Panc1 (cell line): ENCODE measurements at regions not wholly inside any gene's neighbourhood (a gene's known extent, or its start where the extent isn't known, plus 50 kb on each side); places are given as distances from the start of the nearest gene placed in this dataset.

Experiments
- ATAC-seq: fragments of 200-7000 bp; cut with Tn5 transposase; 2 replicates; pipeline ENCODE4 v1.9.1; 2020; ENCODE audit warnings: mild to moderate bottlenecking, moderate library complexity
- BruUV-seq: library from RNA; stranded (reverse); fragments of 400-500 nt; replicated peaks from 2 replicates; lab custom pipeline; 2021; lab: Mats Ljungman, UMichigan
- CTCF ChIA-PET: fragments of 300-600 bp; sonication (Branson Sonifier 250); formaldehyde crosslinking; loops from one replicate; lab custom pipeline; 2022; ENCODE audit warnings: antibody characterized with exemption; lab: Charles Lee
- POLR2A ChIA-PET: fragments of 300-600 bp; sonication (Branson Sonifier 250); formaldehyde crosslinking; loops from one replicate; lab custom pipeline; 2022; ENCODE audit warnings: antibody characterized with exemption; lab: Charles Lee
- DNase-seq: peaks from one replicate; pipeline ENCODE4 v3.0.0-alpha.2; 2010; ENCODE audit warnings: low read depth, low spot score
- H3K27ac ChIP-seq: 2 replicates; pipeline ENCODE4 v1.5.1; 2011; ENCODE audit warnings: mild to moderate bottlenecking, low read length, inconsistent platforms
- H3K27me3 ChIP-seq: fragments of 200-500 bp; sonication (Bioruptor generic); 2 replicates; pipeline ENCODE4 v1.6.0; 2014; ENCODE audit warnings: low read length, inconsistent platforms; ENCODE audit not compliant: control insufficient read depth, insufficient read depth
- H3K36me3 ChIP-seq: fragments of 200-500 bp; sonication (Bioruptor generic); 2 replicates; pipeline ENCODE4 v1.5.1; 2014; ENCODE audit warnings: inconsistent platforms, mild to moderate bottlenecking, low read length, moderate library complexity; ENCODE audit not compliant: control insufficient read depth, insufficient read depth
- H3K4me1 ChIP-seq: 2 replicates; pipeline ENCODE4 v1.5.1; 2011; ENCODE audit warnings: inconsistent platforms, mild to moderate bottlenecking, low read length, moderate library complexity; ENCODE audit not compliant: control insufficient read depth, insufficient read depth
- H3K4me3 ChIP-seq, 2 experiments: 2 replicates each; pipeline ENCODE4 v1.5.1; 2011 to 2012; ENCODE audit warnings: low read depth in 2 of 2, low read length in 2 of 2, mild to moderate bottlenecking in 2 of 2, inconsistent platforms in 1 of 2, moderate library complexity in 1 of 2
- H3K9me3 ChIP-seq: fragments of 200-500 bp; sonication (Bioruptor generic); 2 replicates; pipeline ENCODE4 v1.5.1; 2014; ENCODE audit warnings: low read depth, mild to moderate bottlenecking, inconsistent platforms, low read length, moderate library complexity; ENCODE audit not compliant: control insufficient read depth, insufficient read depth
- CTCF ChIP-seq: fragments of 450-650 bp; IDR thresholded peaks from 2 replicates; pipeline ENCODE4 v1.5.1; 2017; ENCODE audit warnings: mild to moderate bottlenecking
- POLR2AphosphoS5 ChIP-seq: IDR thresholded peaks from 2 replicates; pipeline ENCODE4 v1.6.1; 2012; ENCODE audit warnings: mild to moderate bottlenecking, low read depth, low read length, moderate library complexity
- REST ChIP-seq, 2 experiments: IDR thresholded peaks; 2 replicates each; pipeline ENCODE4 v1.6.1; 2011 to 2012; ENCODE audit warnings: low read depth in 2 of 2, control low read depth in 1 of 2, low read length in 1 of 2, mild to moderate bottlenecking in 1 of 2, moderate library complexity in 1 of 2; ENCODE audit not compliant: insufficient read depth in 1 of 2
- SIN3A ChIP-seq: IDR thresholded peaks from 2 replicates; pipeline ENCODE4 v1.6.1; 2012; ENCODE audit warnings: low read depth, mild to moderate bottlenecking, low read length, moderate library complexity, borderline replicate concordance; ENCODE audit not compliant: insufficient read depth
- TCF7L2 ChIP-seq: IDR thresholded peaks from 2 replicates; pipeline ENCODE4 v1.6.1; 2011; ENCODE audit warnings: mild to moderate bottlenecking, low read depth, low read length, inconsistent platforms
- in situ Hi-C: cut with HindIII; loops from 2 replicates; pipeline ENCODE4 v1.10.0; 2016; ENCODE audit warnings: low sequenced_read_pairs, low pct_unique_long_range_greater_than_20kb
- intact Hi-C: fragments of 100-400 bp; cut with micrococcal nuclease; formaldehyde crosslinking; loops from one replicate; pipeline ENCODE4 v1.10.0; 2022; ENCODE audit not compliant: unreplicated experiment

GRCh38 chr13:87798536-87798935 is 127.4 kb downstream of the SLITRK5 start:
- ChIA-PET CTCF (no interaction called here), POLR2A (no interaction called here)
- Histone ChIP-seq H3K27ac (no peak overlapping the region), H3K4me3 (no peak overlapping the region), H3K9me3 (no peaks in the 10 kb centered on the region), H3K36me3 (no peaks in the 10 kb centered on the region), H3K4me1 (no peaks in the 10 kb centered on the region), H3K27me3 (no peaks in the 10 kb centered on the region)
- in situ Hi-C loops (no loop called here), intact Hi-C loops (no loop called here)
- BruUV-seq: no TSS peak
- no peak for ATAC-seq
- no peak for DNase-seq
- TF ChIP-seq TCF7L2 (no peak), CTCF (no peak), POLR2AphosphoS5 (no peak), SIN3A (no peak), REST (IDR thresholded peaks at IDR 0.05; ENCODE audit: insufficient read depth in 1 of 2, low read depth in 2 of 2, low read length in 1 of 2) (no peak)

- CTCF ChIA-PET: no interaction called here
- no peaks in the 10 kb centered on the region for H3K36me3 ChIP-seq
- peaks cover 9% of the 10 kb centered on the region; the same call in 1 of the 2 replicates for H3K4me1 ChIP-seq
- DNase-seq (no peak), ATAC-seq (peak; percentile 94)
- no peaks in the 10 kb centered on the region for H3K27me3 ChIP-seq
- intact Hi-C loops: no loop called here
- no peaks in the 10 kb centered on the region for H3K9me3 ChIP-seq
- in situ Hi-C loops: no loop called here
- H3K27ac ChIP-seq: peak overlapping the region; percentile 86
- TF ChIP-seq REST (IDR thresholded peaks at IDR 0.05; ENCODE audit: insufficient read depth in 1 of 2, low read depth in 2 of 2, low read length in 1 of 2) (no peak), POLR2AphosphoS5 (no peak), SIN3A (no peak), TCF7L2 (no peak), CTCF (peak; percentile 82)
- no TSS peak for BruUV-seq
- POLR2A ChIA-PET: no interaction called here
- H3K4me3 ChIP-seq: peak overlapping the region; percentile 58 to 86
These were observed 139.2 kb downstream of the SLITRK5 start for GRCh38 chr13:87810391-87810801.
